NAMALWA (cell line): ENCODE measurements at regions not wholly inside any gene's neighbourhood (a gene's known extent, or its start where the extent isn't known, plus 50 kb on each side); places are given as distances from the start of the nearest gene placed in this dataset.
A peak's percentile ranks its signal among the peaks of the same experiment; 100 is the strongest.
"Not testable (repeated sequence)": the region's sequence is repeated elsewhere in the genome, so short reads cannot be mapped to it uniquely, and the experiment has no call there.

ENCODE experiments used
- DNase-seq: peaks from one replicate; pipeline ENCODE4 v3.0.0-alpha.2; 2015; ENCODE audit warnings: low spot score

DNA sequence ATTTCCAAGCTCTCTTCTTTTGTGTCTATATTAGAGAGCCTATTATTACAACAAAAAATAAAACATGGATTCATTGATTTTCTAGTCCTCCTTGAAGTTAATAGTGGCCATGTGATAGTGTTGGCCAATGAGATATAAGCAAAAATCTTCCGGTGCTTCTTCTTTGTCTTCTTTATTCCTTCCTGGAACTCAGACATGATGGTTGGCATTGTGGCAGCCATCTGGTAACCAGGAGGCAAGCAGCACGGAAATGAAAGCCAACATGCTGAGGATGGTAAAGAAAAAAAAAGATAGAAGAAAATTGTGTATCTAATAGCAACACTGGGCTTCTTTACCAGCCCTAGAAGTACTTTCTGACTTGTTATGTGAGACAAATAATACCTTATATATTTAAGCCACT is 50.8 kb upstream of the SEL1L start:
- no peak for DNase-seq

DNA sequence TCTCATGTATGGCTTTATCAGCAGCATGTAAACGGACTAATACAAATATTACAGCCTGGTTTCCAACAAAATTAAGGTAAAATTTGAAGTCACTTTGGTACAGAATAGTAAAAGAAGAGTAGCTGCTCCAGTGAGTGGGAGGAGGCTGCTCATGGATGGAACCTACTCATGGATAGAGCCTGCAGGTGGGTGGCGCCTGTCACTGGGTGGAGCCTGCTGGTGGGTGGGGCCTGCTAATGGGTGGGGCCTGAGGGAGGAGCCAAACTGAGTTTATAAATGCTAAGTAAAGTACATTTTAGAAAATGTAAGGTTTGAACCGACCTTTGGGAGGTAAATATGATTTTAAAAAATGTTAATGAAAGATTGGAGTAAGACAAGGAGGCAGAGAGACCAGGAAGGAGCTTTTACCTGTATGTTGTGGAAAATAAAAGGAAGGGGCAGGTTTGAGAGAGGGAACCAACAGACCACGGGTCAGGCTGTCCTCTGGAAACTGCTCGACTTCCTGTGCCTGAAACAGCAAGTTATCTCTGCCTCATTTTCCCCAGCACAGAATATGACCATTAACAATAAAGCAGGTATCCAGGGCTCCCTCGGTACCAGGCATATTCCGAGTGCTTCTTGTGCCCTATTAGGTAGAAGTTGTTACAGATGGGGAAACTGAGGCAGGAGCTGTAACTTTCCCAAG is 55.9 kb upstream of the SEL1L start:
- peak; percentile 24 for DNase-seq

DNA sequence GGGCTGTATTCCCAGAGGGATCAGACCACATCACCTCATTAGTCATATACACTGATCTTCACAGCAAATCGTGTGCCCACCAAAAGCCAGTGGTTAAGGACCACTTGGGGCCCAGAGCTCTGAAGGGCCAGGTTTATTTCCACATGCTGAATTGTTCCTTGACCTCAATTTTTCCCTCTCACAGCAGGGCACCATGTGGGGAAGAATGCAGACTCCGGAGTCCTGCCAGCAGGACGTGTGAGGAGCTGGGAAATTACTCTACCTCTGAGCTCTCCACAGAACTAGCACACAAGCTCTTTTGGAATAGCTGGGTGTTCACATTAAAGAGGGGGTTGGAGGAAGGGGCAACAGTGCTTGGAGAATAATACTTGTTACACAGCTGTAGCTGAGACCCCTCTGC is 57.6 kb upstream of the SEL1L start:
- no peak for DNase-seq

DNA sequence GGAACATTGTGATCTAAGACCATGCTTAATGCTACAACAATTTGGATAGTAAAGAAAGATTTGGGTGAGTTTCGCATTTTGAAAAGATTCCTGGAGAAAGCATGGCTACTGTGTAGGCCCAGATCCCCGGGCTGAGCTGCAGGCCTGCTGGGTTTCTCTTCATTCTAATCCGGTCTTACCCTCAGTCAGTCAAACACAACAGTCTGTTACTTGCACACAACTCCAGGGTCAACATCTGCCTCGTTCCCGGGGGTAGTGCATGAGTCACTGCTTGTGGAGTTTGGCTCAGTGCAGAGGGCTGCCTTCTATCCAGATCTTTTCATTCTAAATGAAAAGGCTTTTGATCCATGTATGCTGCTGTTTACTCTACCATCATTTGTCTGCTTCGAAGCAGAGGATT is 60.4 kb upstream of the SEL1L start:
- no peak for DNase-seq

DNA sequence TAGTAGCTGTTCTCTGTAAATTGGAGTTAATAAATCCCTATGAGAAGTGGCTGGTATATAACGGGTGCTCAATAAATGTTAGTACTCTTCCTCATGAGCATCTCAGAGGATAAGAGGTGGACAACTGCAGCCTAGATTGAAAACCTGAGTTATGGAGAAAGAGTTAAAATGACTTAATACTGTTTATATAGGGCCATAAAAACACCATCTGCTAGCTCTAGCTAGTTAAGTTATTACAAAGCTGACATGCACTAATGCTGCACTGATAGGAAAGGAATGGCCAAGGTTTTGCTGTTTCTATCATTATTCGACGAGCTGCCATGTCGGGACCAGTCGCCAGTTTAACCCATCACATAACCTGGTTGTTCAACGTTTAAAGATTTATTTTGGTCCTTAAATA is 72.0 kb upstream of the SEL1L start:
- DNase-seq: no peak

DNA sequence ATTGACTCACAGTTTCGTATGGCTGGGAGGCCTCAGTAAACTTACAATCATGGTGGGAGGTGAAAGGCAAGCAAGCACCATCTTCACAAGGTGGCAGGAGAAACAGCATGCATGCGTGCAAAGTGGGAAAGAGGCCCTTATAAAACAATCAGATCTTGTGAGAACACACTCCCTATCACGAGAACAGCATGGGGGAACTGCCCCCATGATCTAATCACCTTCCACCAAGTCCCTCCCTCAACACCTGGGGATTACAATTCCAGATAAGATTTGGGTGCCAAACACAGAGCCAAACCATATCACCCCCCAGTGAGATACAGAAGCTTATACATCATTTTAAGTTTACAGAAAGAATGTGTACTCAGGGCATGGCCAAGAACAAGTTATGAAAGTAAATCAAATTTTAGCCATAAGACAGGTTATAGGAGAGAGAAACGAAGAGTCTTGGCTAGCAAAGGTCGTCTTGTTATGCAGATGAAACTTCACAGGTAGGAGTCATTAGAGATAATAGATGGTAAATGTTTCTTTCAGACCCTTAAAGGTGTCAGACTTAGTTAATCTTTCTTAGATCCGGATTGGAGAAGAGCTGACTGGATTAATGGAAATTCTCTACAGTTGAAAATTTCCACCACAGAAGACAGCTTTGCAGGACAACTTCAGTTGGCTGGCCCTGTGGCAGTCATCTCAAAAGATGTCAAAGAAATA is 79.8 kb upstream of the SEL1L start:
- DNase-seq: no peak

DNA sequence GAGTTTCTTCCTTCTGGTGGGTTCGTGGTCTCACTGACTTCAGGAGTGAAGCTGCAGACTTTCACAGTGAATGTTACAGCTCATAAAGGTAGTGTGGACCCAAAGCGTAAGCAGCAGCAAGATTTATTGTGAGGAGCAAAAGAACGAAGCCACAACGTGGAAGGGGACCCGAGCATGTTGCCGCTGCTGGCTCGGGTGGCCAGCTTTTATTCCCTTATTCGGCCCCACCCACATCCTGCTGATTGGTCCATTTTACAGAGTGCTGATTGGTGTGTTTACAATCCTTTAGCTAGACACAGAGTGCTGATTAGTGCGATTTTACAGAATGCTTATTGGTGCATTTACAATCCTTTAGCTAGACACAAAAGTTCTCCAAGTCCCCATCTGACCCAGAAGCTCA is 80.6 kb upstream of the SEL1L start:
- not testable (repeated sequence) for DNase-seq

DNA sequence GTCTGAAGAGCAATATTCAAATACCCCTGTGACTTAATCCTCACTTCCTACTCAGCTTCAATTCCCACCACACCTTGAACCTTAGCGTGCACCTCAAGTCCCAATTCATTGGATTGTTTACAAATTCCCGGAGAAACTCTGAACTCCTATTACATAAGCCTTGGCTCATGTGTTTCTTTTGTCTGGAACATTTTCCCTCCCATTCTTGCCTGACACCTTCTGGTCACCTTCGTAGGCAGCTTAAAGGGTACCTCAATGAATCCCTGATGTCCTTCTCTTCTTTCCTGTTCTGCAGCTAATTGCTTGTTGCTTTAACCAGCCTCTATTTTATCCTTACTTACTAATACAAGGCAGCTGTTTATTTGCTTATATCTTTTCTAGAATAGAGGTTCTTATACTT is 85.0 kb upstream of the SEL1L start:
- DNase-seq: no peak

DNA sequence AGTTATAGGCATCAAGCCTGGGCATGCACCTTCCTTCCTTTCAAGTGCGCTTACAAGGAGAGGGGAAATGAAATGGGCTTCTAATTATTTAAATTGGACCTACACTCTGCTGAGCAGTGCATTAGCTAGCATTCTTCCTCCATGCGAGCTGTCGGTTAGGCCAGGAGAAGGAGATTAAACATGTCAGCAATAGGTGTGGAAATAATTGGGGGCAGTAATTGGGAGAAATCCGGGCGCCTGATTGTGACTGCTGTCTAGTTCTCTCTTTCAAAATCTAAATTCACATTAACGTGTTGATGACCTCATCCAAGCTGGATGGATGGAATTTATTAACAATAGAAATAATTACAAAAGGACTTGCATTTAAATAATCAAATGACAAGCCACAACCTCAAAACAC is 86.2 kb upstream of the SEL1L start:
- DNase-seq: no peak

DNA sequence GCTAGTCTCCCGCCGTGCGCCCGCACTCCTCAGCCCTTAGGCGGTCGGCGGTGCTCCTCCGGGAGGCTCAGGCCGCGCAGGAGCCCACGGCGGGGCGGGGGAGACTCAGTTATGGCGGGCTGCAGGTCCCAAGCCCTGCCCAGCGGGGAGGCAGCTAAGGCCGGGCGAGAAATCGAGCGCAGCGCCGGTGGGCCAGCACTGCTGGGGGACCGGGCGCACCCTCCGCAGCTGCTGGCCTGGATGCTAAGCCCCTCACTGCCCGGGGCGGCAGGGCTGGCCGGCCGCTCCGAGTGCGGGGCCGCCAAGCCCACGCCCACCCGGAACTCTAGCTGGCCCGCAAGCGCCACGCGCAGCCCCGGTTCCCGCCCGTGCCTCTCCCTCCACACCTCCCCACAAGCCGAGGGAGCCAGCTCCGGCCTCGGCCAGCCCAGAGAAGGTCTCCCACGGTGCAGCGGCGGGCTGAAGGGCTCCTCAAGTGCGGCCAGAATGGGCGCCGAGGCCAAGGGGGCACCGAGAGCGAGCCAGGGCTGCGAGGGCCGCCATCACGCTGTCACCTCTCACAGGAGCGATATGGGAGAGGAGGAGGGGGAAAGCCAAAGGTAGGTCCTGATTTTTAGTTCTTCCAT is 90.2 kb upstream of the SEL1L start:
- not testable (repeated sequence) for DNase-seq

DNA sequence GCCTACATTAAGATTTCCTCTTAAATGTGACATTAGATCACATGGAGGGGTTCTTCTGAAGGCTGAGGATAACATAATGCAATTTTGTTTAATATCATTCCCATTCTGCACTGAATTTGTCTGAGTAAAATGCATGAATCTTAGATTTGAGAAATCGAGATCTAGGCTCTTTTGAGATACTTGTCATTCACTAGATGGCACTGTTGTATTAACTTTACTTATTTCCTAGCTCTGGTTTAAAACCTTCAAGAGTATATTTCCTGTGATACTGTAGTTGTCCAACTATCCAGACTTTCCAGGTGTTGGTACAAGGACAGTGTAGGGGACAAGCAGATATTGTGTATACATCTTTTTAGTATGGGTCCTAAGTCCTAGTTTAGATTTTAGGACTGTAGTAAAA is 91.7 kb upstream of the SEL1L start:
- DNase-seq: peak; percentile 52

DNA sequence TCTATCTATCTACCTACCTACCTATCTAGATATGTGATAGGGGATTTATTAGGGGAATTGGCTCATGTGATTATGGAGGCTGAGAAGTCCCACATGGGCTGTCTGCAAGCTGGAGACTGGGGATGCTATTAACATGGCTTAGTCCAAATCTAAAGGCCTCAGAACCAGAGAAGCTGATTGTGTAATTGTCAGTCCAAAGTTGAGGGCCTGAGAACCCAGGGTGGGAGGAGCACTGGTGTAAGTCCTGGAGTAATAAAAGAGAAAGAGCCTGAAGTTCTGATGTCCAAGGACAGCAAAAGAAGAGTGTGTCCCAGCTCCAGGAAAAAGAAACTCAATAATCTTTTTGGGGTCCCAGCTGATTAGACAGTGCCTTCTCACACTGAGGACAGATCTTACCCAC is 98.5 kb upstream of the SEL1L start:
- no peak for DNase-seq

DNA sequence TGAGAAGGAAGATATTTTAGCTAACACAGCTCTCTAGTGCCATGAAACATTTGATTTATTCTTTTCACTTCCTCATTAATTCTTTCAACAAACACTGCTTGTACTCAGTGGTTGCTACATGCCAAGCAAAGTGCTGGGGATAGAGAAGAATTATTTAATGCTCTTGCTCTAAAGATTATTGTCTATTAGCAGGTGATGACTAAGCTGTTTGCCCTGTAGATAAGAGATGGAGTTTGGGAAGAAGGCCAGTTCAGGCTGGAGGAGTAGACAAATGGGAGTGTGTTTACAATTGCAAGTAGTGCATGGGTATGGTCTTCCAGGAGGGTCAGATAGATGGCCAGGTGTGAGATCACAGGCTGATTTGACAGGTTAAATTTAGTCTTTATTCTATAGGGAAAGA is 99.8 kb upstream of the SEL1L start:
- no peak for DNase-seq

DNA sequence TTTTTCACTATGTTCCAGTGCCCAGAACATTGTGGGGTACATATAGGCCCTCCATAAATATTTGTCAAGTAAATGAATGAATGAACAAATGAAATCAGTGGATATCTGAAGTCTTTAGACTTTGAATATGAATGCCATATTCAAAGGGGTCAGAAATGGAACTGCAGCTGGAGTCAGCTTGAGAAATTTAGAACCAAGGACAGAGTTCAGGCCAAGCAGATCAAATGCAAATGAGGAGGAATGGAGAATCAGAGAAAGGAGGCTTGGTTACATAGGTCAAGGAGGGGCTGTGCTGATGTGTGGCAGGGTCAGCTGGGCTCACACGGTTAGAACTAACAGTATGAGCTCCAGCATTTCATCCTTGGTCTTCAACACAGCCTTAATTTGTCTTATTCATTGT is 104.0 kb upstream of the SEL1L start:
- DNase-seq: no peak

DNA sequence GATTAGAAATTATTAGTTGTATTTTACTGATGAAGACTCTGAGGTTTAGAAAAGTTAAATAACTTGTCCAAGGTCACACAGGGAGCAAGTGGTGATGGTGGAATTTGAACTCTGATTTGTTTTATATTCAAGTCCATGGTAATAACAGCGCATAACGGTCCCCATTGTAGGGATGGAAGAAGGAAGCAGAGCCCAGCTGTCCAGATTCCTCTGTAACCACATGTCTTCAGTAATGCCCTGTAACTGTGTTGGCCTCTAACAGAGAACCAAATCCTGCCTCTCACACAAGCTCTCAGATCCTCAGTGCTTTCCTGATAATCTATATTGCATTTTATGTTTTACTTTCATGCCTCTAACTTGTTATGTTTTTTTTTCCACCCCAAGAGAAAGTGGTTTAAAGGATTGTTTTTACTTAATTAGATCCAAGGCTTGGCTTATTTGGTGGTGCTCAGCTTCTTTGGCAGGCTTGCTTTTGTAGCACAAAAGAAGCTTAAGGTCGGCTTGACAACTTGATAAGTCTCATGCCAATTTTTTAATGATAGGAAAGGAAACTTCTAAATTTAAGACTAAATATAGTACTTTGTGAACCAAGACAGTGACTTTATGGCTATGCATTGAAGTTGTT is 105.1 kb upstream of the SEL1L start:
- no peak for DNase-seq

DNA sequence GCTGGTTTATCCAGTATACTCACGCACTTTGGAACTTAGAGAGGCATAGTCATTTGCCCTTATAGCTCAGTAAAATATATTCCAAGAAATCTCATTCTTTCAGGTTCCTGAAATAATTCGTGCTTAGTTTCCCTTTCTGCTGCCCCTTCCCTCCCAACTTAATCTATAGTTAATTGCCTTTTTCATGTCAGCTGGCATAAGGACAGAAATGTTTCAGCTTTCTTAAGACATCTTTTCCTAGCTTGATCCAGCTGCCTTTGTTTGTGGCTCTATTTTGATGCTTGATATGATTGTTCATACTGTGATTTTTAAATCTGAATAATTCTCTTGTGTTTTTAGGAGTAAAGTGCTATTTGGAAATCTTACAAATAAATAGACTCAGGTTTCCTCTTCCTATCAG is 120.0 kb upstream of the SEL1L start:
- DNase-seq: no peak

DNA sequence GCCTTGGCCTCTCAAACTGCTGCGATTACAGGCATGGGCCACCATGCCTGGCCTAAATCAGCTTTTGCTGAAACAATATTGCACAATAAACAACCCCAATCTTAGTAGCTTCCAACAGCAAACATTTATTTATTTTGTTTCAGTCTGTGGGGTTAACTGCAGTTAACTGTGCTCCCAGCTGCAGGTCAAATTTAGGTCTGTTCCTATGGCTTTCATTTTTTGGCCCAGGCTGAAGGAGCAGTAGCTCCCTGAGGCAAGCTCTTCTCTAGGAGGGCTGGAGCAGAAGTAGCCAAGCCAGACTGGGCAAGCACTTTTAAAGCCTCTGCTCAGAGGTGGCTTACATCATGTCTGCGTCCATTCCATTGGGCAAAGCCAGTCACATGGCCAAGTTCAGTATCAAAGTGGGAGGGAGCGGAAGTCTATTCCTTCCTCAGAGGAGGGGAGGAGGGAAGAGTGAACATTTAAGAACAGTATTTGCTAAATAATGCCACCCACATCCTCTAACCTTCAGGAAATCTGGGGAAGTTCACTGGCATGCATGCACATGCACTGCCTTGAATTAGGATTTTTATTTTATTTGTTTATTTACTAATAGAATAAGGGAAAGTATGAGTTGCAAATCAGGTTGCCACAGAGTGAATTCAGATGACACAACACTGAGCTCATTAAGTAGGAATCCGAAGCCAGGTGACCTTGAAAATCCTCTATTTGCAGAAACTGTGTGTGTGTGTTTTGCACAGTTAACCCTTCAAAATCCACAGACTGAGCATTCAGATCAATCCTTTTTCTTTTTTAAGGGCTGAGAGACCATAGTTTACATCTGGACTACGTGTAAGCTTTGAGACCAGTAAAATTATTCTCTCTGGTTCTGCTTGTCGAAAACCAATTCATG is 122.0 kb upstream of the SEL1L start:
- peak; percentile 5 for DNase-seq

DNA sequence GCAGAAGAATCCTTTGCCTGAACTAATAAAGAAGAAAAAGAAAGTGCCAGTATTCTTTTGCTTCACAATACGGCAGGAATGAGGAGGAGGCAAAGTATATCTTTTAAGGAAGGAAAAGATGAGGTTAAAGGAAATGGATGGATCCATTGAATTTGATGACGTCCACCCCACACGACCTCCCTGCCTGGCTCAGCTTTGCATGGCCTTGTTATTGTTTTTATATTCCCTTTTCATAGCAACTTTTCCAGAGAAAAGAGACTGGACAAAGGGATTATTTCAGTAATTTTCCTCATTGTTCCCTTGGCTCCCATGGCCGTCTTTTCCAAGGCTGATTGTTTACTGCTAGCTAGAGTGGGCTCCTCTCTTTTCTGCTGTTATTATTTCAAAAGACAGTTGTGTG is 123.2 kb upstream of the SEL1L start:
- DNase-seq: no peak

DNA sequence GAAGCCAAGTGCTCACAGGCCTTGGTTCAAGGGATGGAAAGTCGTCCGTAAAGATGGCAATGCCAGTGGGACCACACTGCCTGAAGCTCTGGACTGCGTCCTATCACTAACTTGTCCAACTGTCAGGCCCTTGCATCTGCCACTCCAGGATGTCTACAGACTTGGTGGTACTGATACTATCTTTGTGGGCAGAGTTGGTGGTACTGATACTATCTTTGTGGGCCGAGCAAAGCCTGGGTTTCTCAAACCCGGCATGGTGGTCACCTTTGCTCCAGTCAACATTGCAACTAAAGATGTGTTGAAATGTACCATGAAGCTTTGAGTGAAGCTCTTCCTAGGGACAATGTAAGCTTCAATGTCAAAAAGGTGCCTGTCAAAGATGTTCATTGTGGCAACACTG is 128.4 kb upstream of the SEL1L start:
- DNase-seq: no peak

DNA sequence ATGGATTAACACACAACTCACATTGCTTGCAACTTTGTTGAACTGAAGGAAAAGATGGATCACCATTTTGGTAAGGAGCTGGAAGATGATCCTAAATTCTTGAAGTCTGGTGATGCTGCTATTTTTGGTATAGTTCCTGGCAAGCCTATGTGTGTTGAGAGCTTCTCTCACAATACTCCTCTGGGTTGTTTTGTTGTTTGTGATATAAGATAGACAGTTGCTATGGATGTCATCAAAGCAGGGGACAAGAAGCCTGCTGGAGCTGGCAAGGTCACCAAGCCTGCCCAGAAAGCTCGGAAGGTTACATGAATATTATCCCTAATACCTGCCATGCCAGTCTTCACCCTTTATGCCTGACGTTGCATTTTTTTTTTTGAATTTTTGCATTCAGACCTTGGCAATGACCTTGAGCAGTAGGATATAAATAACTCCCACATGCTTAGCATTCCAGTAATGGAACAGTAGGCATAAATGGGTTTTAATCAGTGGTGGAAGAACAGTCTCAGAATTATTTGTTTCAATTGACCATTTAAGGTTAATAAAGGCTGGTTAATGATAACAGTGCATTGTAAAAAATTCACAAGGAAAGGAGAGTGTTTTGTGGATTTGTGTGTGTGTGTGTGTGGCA is 129.0 kb upstream of the SEL1L start:
- no peak for DNase-seq

DNA sequence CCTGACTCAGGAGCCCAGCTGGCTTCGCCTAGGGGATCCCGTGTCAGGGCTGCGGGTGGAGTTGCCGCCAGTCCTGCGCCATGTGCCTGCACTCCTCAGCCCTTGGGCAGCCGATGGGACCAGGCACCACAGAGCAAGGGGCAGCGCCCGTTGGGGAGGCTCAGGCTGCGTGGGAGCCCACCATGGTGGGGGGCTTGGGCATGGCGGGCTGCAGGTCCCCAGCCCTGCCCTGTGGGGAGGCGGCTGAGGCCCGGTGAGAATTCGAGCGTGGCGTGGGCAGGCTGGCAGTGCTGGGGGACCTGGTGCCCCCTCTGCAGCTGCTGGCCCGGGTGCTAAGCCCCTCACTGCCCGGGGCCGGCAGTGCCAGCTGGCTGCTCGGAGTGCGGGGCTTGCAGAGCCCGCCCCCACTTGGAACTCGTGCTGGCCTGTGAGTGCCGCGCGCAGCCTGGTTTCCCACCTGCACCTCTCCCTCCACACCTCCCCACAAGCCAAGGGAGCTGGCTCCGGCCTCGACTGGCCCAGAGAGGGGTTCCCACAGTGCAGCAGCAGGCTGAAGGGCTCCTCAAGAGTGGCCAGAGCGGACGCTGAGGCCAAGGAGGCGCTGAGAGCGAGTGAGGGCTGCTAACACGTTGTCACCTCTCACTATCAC is 135.1 kb upstream of the SEL1L start:
- no peak for DNase-seq
